K562 (cell line): ENCODE measurements at regions not wholly inside any gene's neighbourhood (a gene's known extent, or its start where the extent isn't known, plus 50 kb on each side); places are given as distances from the start of the nearest gene placed in this dataset.

Experiments used
- ATAC-seq: fragments of 200-7000 bp; cut with Tn5 transposase; 3 replicates; pipeline ENCODE4 v1.9.1; 2020; ENCODE audit warnings: moderate library complexity
- BruUV-seq: library from RNA; stranded (reverse); fragments of 400-500 nt; replicated peaks from 2 replicates; lab custom pipeline; 2021; lab: Mats Ljungman, UMichigan
- CTCF ChIA-PET: fragments of 300-600 bp; formaldehyde crosslinking; extraction: SDS; loops from one replicate; lab custom pipeline; 2021; ENCODE audit warnings: low intra/inter-chr PET ratio; lab: Yijun Ruan, JAX
- POLR2A ChIA-PET: fragments of 300-600, 350-650 bp; sonication (Branson Sonifier 250); formaldehyde crosslinking; extraction: SDS; loops from one replicate; lab custom pipeline; 2021; ENCODE audit warnings: antibody characterized with exemption, inconsistent platforms; lab: Yijun Ruan, JAX
- DNase-seq, 4 experiments: peaks; one replicate each; pipeline versions ENCODE4 v3.0.0 to v3.0.0-alpha.2; 2011 to 2018; ENCODE audit warnings: low spot score in 3 of 4, mixed read lengths in 3 of 4; ENCODE audit errors: extremely low read depth in 1 of 4
- FAIRE-seq: peaks from 2 replicates; lab custom pipeline; 2011; peaks lifted over from hg19 to GRCh38; lab: Jason Lieb, UNC
- H2AFZ ChIP-seq: 2 replicates; pipeline ENCODE4 v1.6.0; 2011; ENCODE audit warnings: low read depth, low read length, control low read depth, inconsistent platforms
- H3K27ac ChIP-seq: fragments of 200-600 bp; 3 replicates; pipeline ENCODE4 v1.8.0; 2011; ENCODE audit warnings: low read depth, mild to moderate bottlenecking, control low read depth, inconsistent platforms, low read length, moderate library complexity, mixed read lengths; ENCODE audit errors: extremely low read depth
- H3K27me3 ChIP-seq, 2 experiments: fragments of 300-600 bp in 1 of 2; 2 replicates in 1 of 2; 3 replicates in 1 of 2; pipeline versions ENCODE4 v1.6.0 to v1.8.0; 2011; ENCODE audit warnings: inconsistent platforms in 2 of 2, low read length in 2 of 2, mild to moderate bottlenecking in 1 of 2, mixed read lengths in 1 of 2, moderate library complexity in 1 of 2; ENCODE audit not compliant: control insufficient read depth in 2 of 2, insufficient read depth in 2 of 2
- H3K36me3 ChIP-seq: fragments of 300-600 bp; 3 replicates; pipeline ENCODE4 v1.8.0; 2011; ENCODE audit warnings: mild to moderate bottlenecking, low read length, inconsistent platforms; ENCODE audit not compliant: control insufficient read depth, insufficient read depth
- H3K4me1 ChIP-seq, 2 experiments: fragments of 200-600 bp in 1 of 2; replicated peaks in 1 of 2; 2 replicates in 1 of 2; 3 replicates in 1 of 2; pipeline versions ENCODE4 v1.5.1 to v1.8.0; 2011; ENCODE audit warnings: inconsistent platforms in 2 of 2, low read length in 2 of 2, mild to moderate bottlenecking in 1 of 2, mixed read lengths in 1 of 2, moderate library complexity in 1 of 2; ENCODE audit not compliant: control insufficient read depth in 2 of 2, insufficient read depth in 2 of 2
- H3K4me2 ChIP-seq: 2 replicates; pipeline ENCODE4 v1.6.1; 2011; ENCODE audit warnings: low read length, control low read depth, inconsistent platforms, mixed read lengths; ENCODE audit not compliant: insufficient read depth
- H3K4me3 ChIP-seq: fragments of 200-600 bp; sonication (generic), shearing (Covaris generic); 2 replicates; pipeline ENCODE4 v1.5.1; 2016; ENCODE audit warnings: control low read depth, inconsistent platforms
- H3K79me2 ChIP-seq: fragments of 200-600 bp; 3 replicates; pipeline ENCODE4 v1.8.0; 2011; ENCODE audit warnings: low read length, inconsistent platforms; ENCODE audit not compliant: control insufficient read depth, insufficient read depth
- H3K9ac ChIP-seq, 2 experiments: 2 replicates each; pipeline versions ENCODE4 v1.6.0 to v1.6.1; 2011; ENCODE audit warnings: low read depth in 2 of 2, low read length in 2 of 2, control low read depth in 1 of 2, inconsistent platforms in 1 of 2, mild to moderate bottlenecking in 1 of 2, mixed read lengths in 1 of 2; ENCODE audit not compliant: insufficient read depth in 1 of 2
- H3K9me1 ChIP-seq: one replicate; pipeline ENCODE4 v1.6.0; 2011; ENCODE audit warnings: inconsistent platforms, mild to moderate bottlenecking, low read length, moderate library complexity; ENCODE audit not compliant: control insufficient read depth, insufficient read depth
- H3K9me3 ChIP-seq: replicated peaks from 2 replicates; pipeline ENCODE4 v1.5.1; 2011; ENCODE audit warnings: low read depth, low read length, inconsistent platforms; ENCODE audit not compliant: control insufficient read depth, insufficient read depth
- H4K20me1 ChIP-seq: replicated peaks from 2 replicates; pipeline ENCODE4 v1.6.1; 2011; ENCODE audit warnings: low read length, inconsistent platforms, mixed read lengths; ENCODE audit not compliant: control insufficient read depth, insufficient read depth
- HLTF ChIP-seq: fragments of 450-650 bp; IDR thresholded peaks from 2 replicates; pipeline ENCODE4 v1.6.1; 2016
- LEF1 ChIP-seq: fragments of 450-650 bp; IDR thresholded peaks from 2 replicates; pipeline ENCODE4 v1.6.1; 2016; ENCODE audit warnings: mild to moderate bottlenecking
- RAD51 ChIP-seq: fragments of 450-650 bp; IDR thresholded peaks from 2 replicates; pipeline ENCODE4 v1.7.1; 2016; ENCODE audit warnings: low read depth, mild to moderate bottlenecking, borderline replicate concordance
- SIX5 ChIP-seq, 2 experiments: IDR thresholded peaks; 2 replicates each; pipeline ENCODE4 v1.6.1; 2011; ENCODE audit warnings: low read length in 2 of 2, borderline replicate concordance in 1 of 2, low read depth in 1 of 2, mild to moderate bottlenecking in 1 of 2, moderate library complexity in 1 of 2; ENCODE audit not compliant: insufficient read depth in 1 of 2
- ZNF324 ChIP-seq: fragments of 250-450 bp; sonication (Bioruptor Pico); IDR thresholded peaks from 2 replicates; pipeline ENCODE4 v1.4.0; 2020; ENCODE audit warnings: mild to moderate bottlenecking
- ZNF354B ChIP-seq: fragments of 250-450 bp; sonication (Bioruptor Pico); IDR thresholded peaks from 2 replicates; pipeline ENCODE4 v1.4.0; 2020
- WGBS: fragments of 100-300 bp; shearing (Covaris generic); methylation state at CpG from one replicate; pipeline ENCODE4 v1.1.6; 2016; ENCODE audit warnings: low coverage, mixed read lengths; ENCODE audit not compliant: insufficient coverage; ENCODE audit errors: missing lambda C conversion rate; 5-methylcytosine and 5-hydroxymethylcytosine counted together
- in situ Hi-C: fragments of 300-500 bp; cut with MboI; formaldehyde crosslinking; loops from 4 replicates; pipeline ENCODE4 v1.15.0; 2018; ENCODE audit warnings: inconsistent platforms, mixed read lengths
- intact Hi-C: fragments of 100-400 bp; cut with micrococcal nuclease; formaldehyde crosslinking; loops from 2 replicates; pipeline ENCODE4 v1.14.2; 2022
- TF ChIP-seq, protein P1 (sequence below): fragments of 250-450 bp; sonication (Bioruptor Pico); IDR thresholded peaks from 2 replicates; pipeline ENCODE4 v1.5.0; 2021
- TF ChIP-seq, protein P2 (sequence below): sonication (generic); formaldehyde crosslinking; IDR thresholded peaks from 2 replicates; pipeline ENCODE4 v1.8.1; 2023; ENCODE audit warnings: missing genetic modification reagents, mild to moderate bottlenecking, borderline replicate concordance

DNA sequence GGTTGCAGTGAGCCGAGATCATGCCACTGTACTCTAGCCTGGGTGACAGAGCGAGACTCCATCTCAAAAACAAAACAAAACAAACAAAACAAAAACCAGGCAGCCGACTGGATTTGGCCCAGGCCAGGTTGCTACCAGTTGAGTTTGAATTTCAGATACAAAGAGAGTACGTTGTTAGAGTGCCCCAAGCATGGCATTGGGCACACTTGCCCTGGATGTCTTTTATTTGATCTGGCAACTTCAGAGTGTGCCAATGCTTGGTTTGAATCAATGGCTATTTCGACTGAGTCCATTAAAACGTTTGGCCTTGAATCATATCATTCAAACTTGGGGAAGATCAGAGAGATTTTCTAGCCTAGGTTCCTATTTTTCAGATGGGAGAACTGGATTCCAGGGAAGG, 213.4 kb upstream of the SHH start:
- BruUV-seq, result no TSS peak
- no peaks in the 10 kb centered on the region for H3K36me3 ChIP-seq
- H3K4me3 ChIP-seq, result no peak overlapping the region
- no peak overlapping the region for H3K9ac ChIP-seq
- H3K4me2 ChIP-seq, result no peak overlapping the region
- ChIA-PET CTCF (no interaction called here), POLR2A (interaction anchor here (0.6 kb wide), 1 partner anchor 469 kb away, joined by 3 read pairs; no protein-coding TSS in a partner anchor)
- DNase-seq (no peak), ATAC-seq (no peak), FAIRE-seq (no peak)
- in situ Hi-C loops (no loop called here), intact Hi-C loops (no loop called here)
- TF ChIP-seq ZNF324 (CRISPR knock-in tag) (no peak), SIX5 (IDR thresholded peaks at IDR 0.05; ENCODE audit: borderline replicate concordance in 1 of 2, insufficient read depth in 1 of 2, low read depth in 1 of 2, low read length in 2 of 2) (no peak), LEF1 (no peak), HLTF (no peak), RAD51 (no peak)
- TF ChIP-seq, protein P1, sequence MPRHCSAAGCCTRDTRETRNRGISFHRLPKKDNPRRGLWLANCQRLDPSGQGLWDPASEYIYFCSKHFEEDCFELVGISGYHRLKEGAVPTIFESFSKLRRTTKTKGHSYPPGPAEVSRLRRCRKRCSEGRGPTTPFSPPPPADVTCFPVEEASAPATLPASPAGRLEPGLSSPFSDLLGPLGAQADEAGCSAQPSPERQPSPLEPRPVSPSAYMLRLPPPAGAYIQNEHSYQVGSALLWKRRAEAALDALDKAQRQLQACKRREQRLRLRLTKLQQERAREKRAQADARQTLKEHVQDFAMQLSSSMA (CRISPR knock-in tag), result no peak
- H3K9me3 ChIP-seq, result no peaks in the 10 kb centered on the region
- H3K27ac ChIP-seq, result no peak overlapping the region
- no peaks in the 10 kb centered on the region for H3K79me2 ChIP-seq
- H2AFZ ChIP-seq, result no peak overlapping the region
- H4K20me1 ChIP-seq, result no peaks in the 10 kb centered on the region
- peaks cover 50 to 65% of the 10 kb centered on the region in 2 experiments for H3K27me3 ChIP-seq
- H3K4me1 ChIP-seq, result no peaks in the 10 kb centered on the region
- 1% methylated on average over 6 of the region's 6 CpGs for WGBS
- peaks cover 3% of the 10 kb centered on the region for H3K9me1 ChIP-seq

DNA sequence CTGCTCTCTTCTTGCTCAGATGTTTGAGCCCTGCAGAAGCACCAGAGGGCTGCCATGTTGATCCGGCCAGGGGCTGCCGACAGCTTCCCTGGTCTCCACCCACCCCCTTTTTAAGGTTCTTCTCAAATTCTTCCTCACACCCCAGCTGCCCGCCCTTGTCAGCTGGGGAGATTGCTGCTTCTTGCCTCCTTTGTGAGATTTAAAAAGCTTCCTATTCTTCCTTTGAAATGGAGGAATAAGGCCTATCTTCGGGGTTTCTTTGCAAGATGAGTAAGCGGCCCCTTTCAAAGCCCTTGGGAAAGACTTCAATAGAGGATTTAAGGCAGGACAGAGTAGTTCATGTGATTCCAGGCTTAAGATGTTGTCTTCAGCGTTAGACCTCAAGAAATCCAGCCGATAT, 211.9 kb upstream of the SHH start:
- CTCF ChIA-PET, result no interaction called here
- DNase-seq (no peak), FAIRE-seq (no peak), ATAC-seq (no peak)
- Histone ChIP-seq H3K9me3 (no peaks in the 10 kb centered on the region), H3K4me3 (no peak overlapping the region), H3K4me1 (no peaks in the 10 kb centered on the region), H3K9me1 (peaks cover 3% of the 10 kb centered on the region), H3K36me3 (no peaks in the 10 kb centered on the region), H3K4me2 (no peak overlapping the region), H3K9ac (no peak overlapping the region), H2AFZ (no peak overlapping the region), H4K20me1 (no peaks in the 10 kb centered on the region), H3K27me3 (peaks cover 54 to 65% of the 10 kb centered on the region in 2 experiments), H3K27ac (no peak overlapping the region), H3K79me2 (no peaks in the 10 kb centered on the region)
- POLR2A ChIA-PET, result no interaction called here
- 1% methylated on average over 7 of the region's 7 CpGs for WGBS
- intact Hi-C loops (no loop called here), in situ Hi-C loops (no loop called here)
- no TSS peak for BruUV-seq
- TF ChIP-seq, protein P2, sequence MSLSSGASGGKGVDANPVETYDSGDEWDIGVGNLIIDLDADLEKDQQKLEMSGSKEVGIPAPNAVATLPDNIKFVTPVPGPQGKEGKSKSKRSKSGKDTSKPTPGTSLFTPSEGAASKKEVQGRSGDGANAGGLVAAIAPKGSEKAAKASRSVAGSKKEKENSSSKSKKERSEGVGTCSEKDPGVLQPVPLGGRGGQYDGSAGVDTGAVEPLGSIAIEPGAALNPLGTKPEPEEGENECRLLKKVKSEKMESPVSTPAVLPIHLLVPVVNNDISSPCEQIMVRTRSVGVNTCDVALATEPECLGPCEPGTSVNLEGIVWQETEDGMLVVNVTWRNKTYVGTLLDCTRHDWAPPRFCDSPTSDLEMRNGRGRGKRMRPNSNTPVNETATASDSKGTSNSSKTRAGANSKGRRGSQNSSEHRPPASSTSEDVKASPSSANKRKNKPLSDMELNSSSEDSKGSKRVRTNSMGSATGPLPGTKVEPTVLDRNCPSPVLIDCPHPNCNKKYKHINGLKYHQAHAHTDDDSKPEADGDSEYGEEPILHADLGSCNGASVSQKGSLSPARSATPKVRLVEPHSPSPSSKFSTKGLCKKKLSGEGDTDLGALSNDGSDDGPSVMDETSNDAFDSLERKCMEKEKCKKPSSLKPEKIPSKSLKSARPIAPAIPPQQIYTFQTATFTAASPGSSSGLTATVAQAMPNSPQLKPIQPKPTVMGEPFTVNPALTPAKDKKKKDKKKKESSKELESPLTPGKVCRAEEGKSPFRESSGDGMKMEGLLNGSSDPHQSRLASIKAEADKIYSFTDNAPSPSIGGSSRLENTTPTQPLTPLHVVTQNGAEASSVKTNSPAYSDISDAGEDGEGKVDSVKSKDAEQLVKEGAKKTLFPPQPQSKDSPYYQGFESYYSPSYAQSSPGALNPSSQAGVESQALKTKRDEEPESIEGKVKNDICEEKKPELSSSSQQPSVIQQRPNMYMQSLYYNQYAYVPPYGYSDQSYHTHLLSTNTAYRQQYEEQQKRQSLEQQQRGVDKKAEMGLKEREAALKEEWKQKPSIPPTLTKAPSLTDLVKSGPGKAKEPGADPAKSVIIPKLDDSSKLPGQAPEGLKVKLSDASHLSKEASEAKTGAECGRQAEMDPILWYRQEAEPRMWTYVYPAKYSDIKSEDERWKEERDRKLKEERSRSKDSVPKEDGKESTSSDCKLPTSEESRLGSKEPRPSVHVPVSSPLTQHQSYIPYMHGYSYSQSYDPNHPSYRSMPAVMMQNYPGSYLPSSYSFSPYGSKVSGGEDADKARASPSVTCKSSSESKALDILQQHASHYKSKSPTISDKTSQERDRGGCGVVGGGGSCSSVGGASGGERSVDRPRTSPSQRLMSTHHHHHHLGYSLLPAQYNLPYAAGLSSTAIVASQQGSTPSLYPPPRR (CRISPR knock-in tag), result no peak
- TF ChIP-seq ZNF354B (CRISPR knock-in tag), result no peak
